ENCODE measurements at regions not wholly inside any gene's neighbourhood (a gene's known extent, or its start where the extent isn't known, plus 50 kb on each side); places are given as distances from the start of the nearest gene placed in this dataset.
A peak's percentile ranks its signal among the peaks of the same experiment; 100 is the strongest.

DNA sequence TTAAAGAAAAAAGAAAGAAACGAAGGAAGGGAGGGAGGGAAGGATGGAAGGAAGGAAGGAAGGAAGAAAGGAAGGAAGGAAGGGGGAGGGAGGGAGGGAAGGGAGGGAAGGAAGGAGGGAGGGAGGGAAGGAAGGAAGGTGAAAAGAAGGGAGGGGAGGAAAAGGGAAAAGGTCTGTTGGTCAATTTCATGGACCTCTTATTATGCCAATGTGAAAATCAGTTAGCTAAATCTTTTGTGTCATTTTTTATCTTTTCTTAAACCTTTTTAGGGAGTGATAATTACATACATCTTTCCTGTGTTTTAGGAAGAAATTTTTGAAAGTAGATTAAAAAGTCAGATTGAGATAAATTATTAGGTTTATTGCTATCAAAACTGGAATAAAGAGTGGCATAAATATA, 670.2 kb upstream of the CITED2 start:
- Histone ChIP-seq H3K4me3 (no peak overlapping the region), H2AFZ (no peak overlapping the region), H3K27ac (no peak overlapping the region), H3K9me2 (replicated peaks; ENCODE audit: insufficient read depth) (no peaks in the 10 kb centered on the region), H3K36me3 (replicated peaks; ENCODE audit: insufficient read depth, low read depth) (no peaks in the 10 kb centered on the region), H3K27me3 (no peaks in the 10 kb centered on the region), H3K4me2 (no peak overlapping the region), H3K4me1 (ENCODE audit: insufficient read depth) (no peaks in the 10 kb centered on the region), H4K20me1 (ENCODE audit: insufficient read depth, poor library complexity, severe bottlenecking) (no peaks in the 10 kb centered on the region), H3K9me3 (ENCODE audit: low read depth) (no peaks in the 10 kb centered on the region), H3K79me2 (no peaks in the 10 kb centered on the region)
- TF ChIP-seq, protein P1, sequence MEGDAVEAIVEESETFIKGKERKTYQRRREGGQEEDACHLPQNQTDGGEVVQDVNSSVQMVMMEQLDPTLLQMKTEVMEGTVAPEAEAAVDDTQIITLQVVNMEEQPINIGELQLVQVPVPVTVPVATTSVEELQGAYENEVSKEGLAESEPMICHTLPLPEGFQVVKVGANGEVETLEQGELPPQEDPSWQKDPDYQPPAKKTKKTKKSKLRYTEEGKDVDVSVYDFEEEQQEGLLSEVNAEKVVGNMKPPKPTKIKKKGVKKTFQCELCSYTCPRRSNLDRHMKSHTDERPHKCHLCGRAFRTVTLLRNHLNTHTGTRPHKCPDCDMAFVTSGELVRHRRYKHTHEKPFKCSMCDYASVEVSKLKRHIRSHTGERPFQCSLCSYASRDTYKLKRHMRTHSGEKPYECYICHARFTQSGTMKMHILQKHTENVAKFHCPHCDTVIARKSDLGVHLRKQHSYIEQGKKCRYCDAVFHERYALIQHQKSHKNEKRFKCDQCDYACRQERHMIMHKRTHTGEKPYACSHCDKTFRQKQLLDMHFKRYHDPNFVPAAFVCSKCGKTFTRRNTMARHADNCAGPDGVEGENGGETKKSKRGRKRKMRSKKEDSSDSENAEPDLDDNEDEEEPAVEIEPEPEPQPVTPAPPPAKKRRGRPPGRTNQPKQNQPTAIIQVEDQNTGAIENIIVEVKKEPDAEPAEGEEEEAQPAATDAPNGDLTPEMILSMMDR (IDR thresholded peaks at IDR 0.05; ENCODE audit: poor library complexity) = no peak
- TF ChIP-seq EZH2 (IDR thresholded peaks at IDR 0.05; ENCODE audit: borderline replicate concordance) (no peak), EZH2phosphoT487 (IDR thresholded peaks at IDR 0.05; ENCODE audit: low read depth, severe bottlenecking, unreplicated experiment) (no peak)
- no peak for DNase-seq (ENCODE audit: low spot score)
- WGBS (ENCODE audit: low lambda C conversion rate, missing lambda C conversion rate) = 86% methylated on average over 1 of the region's 1 CpG

DNA sequence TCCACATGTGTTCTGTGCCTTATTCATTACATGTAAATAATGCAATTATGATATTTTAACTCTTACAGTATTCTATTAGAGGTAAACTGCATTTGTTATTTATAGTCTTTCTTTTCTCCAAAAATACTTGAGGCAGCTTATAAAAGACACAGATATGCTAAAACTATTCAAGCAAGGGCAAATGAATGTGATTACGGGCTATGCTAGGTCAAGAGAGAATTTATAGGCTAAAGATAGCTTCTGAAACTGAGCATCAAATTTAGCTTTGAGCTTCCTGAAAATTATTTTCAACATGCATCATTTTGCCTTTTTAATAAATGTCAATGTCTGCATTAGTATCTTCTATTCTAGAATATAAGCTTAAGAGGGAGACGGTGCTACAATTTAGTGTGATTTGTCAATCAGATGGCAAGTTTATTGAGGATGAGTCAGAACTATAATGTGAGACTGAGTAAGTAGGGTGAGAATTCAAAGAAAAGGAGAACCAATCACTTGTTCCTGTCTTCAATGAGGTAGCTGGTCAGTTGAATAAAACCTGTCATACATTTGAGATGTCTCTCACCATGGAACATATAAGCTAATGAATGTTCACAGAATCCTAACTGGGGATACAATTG, 669.4 kb upstream of the CITED2 start:
- H3K27ac ChIP-seq = no peak overlapping the region

DNA sequence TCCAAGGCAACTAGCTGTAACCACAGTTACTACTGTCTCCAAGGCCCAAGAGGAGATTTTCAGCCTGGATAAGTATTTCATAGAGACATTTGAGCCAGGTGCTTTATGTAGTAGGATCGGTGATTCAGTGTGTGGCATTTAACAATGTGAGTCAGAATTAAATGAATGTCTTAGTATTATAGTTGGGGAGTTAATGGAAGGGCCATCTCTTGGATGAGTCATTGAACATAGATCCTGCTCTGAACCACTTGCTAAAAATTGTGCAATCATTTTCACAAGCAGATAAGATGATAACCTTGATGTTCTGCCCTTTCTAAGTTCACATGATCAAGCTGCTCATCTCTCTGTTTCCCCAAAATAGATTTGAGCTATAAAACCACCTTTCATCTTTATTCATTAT, 668.9 kb upstream of the CITED2 start:
- Histone ChIP-seq H3K4me3 (no peak overlapping the region), H3K4me1 (ENCODE audit: insufficient read depth) (no peaks in the 10 kb centered on the region), H3K9me2 (replicated peaks; ENCODE audit: insufficient read depth) (no peaks in the 10 kb centered on the region), H3K36me3 (replicated peaks; ENCODE audit: insufficient read depth, low read depth) (no peaks in the 10 kb centered on the region), H3K79me2 (no peaks in the 10 kb centered on the region), H3K27ac (no peak overlapping the region), H3K9me3 (ENCODE audit: low read depth) (no peaks in the 10 kb centered on the region), H3K27me3 (no peaks in the 10 kb centered on the region), H4K20me1 (ENCODE audit: insufficient read depth, poor library complexity, severe bottlenecking) (no peaks in the 10 kb centered on the region), H2AFZ (no peak overlapping the region), H3K4me2 (no peak overlapping the region)
- TF ChIP-seq EZH2 (IDR thresholded peaks at IDR 0.05; ENCODE audit: borderline replicate concordance) = no peak
- no peak for TF ChIP-seq EZH2phosphoT487 (IDR thresholded peaks at IDR 0.05; ENCODE audit: low read depth, severe bottlenecking, unreplicated experiment)
- TF ChIP-seq, protein P1 (IDR thresholded peaks at IDR 0.05; ENCODE audit: poor library complexity) = no peak
- peak; percentile 41 for DNase-seq (ENCODE audit: low spot score)
- WGBS (ENCODE audit: low lambda C conversion rate, missing lambda C conversion rate) = 29% methylated on average over 1 of the region's 1 CpG

More for the DNA sequence above, 669.4 kb upstream of the CITED2 start:
- Histone ChIP-seq H3K4me3 (no peak overlapping the region), H2AFZ (no peak overlapping the region), H3K27me3 (no peaks in the 10 kb centered on the region), H3K9me2 (replicated peaks; ENCODE audit: insufficient read depth) (no peaks in the 10 kb centered on the region), H3K36me3 (replicated peaks; ENCODE audit: insufficient read depth, low read depth) (no peaks in the 10 kb centered on the region), H3K4me2 (no peak overlapping the region), H4K20me1 (ENCODE audit: insufficient read depth, poor library complexity, severe bottlenecking) (no peaks in the 10 kb centered on the region), H3K4me1 (ENCODE audit: insufficient read depth) (no peaks in the 10 kb centered on the region), H3K79me2 (no peaks in the 10 kb centered on the region), H3K9me3 (ENCODE audit: low read depth) (no peaks in the 10 kb centered on the region)
- 83% methylated on average over 2 of the region's 2 CpGs for WGBS (ENCODE audit: low lambda C conversion rate, missing lambda C conversion rate)
- no peak for DNase-seq (ENCODE audit: low spot score)
- TF ChIP-seq, protein P1 (IDR thresholded peaks at IDR 0.05; ENCODE audit: poor library complexity) = no peak
- no peak for TF ChIP-seq EZH2phosphoT487 (IDR thresholded peaks at IDR 0.05; ENCODE audit: low read depth, severe bottlenecking, unreplicated experiment)
- TF ChIP-seq EZH2 (IDR thresholded peaks at IDR 0.05; ENCODE audit: borderline replicate concordance) = no peak

Measured in hepatocyte (in vitro differentiated cells).